Upper lobe of right lung (tissue), 1 donor: ENCODE measurements at regions not wholly inside any gene's neighbourhood (a gene's known extent, or its start where the extent isn't known, plus 50 kb on each side); places are given as distances from the start of the nearest gene placed in this dataset.

ENCODE experiments used
- ATAC-seq: fragments of 200-7000 bp; cut with Tn5 transposase; one replicate; pipeline ENCODE4 v1.9.1; 2020; ENCODE audit warnings: mild to moderate bottlenecking, moderate library complexity
- DNase-seq: peaks from one replicate; pipeline ENCODE4 v3.0.0-alpha.2; 2020
- H3K27ac ChIP-seq: fragments of 200-600 bp; one replicate; pipeline ENCODE4 v1.8.0; 2022
- H3K27me3 ChIP-seq: fragments of 200-600 bp; one replicate; pipeline ENCODE4 v1.8.0; 2022; ENCODE audit warnings: mild to moderate bottlenecking
- H3K36me3 ChIP-seq: fragments of 200-600 bp; one replicate; pipeline ENCODE4 v1.8.0; 2022
- H3K4me1 ChIP-seq: fragments of 200-600 bp; one replicate; pipeline ENCODE4 v1.8.0; 2022
- H3K4me3 ChIP-seq: fragments of 200-600 bp; one replicate; pipeline ENCODE4 v1.8.0; 2022; ENCODE audit warnings: mild to moderate bottlenecking
- H3K9me3 ChIP-seq: fragments of 200-600 bp; one replicate; pipeline ENCODE4 v1.8.0; 2022
- CTCF ChIP-seq: fragments of 200-600 bp; IDR thresholded peaks from one replicate; pipeline ENCODE4 v1.8.0; 2022; ENCODE audit warnings: antibody characterized with exemption
- intact Hi-C: fragments of 100-400 bp; cut with DNase I; formaldehyde crosslinking; loops from one replicate; pipeline ENCODE4 v1.11.0; 2022
- donor health status: DM: no; HTN: yes; CAD: no; lungs with severe emphysema.

DNA sequence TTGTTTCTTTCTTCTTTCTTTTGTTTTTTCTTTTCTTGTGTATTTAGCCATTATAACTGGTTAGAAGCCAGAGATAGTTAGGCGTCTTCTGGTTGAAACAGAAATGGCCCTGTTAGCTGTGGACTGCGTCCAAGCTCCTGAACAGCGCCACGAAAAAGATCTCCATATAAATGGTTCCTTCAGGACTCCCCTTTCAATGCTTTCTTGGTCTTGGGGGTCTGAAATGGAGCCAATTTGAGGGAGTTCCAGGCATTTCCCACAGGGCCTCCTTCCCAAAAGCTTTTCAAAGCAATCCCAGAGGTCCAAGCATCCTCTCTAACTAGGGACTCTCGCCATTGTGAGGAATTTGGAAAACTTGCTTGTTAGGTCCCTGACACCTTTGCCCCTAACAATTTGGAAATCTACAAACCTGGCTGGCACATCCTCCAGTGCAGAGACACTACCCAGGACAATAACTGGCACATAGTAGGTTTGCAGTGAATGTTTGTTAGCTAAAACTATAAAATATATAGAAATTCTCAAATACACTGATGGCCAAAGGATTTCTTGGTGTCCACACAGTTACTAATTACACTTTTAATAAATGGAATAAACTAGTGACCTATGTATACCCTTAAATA lies 80.1 kb downstream of the MYCN start:
- Histone ChIP-seq H3K27me3 (no peaks in the 10 kb centered on the region), H3K4me1 (no peaks in the 10 kb centered on the region), H3K9me3 (no peaks in the 10 kb centered on the region), H3K4me3 (no peak overlapping the region), H3K27ac (no peak overlapping the region), H3K36me3 (no peaks in the 10 kb centered on the region)
- DNase-seq (no peak), ATAC-seq (no peak)
- intact Hi-C loops: no loop called here
- TF ChIP-seq CTCF: no peak

GRCh38 chr2:16019617-16020351 lies 79.4 kb downstream of the MYCN start:
- Histone ChIP-seq H3K4me1 (no peaks in the 10 kb centered on the region), H3K27me3 (no peaks in the 10 kb centered on the region), H3K36me3 (no peaks in the 10 kb centered on the region), H3K27ac (no peak overlapping the region), H3K4me3 (no peak overlapping the region), H3K9me3 (no peaks in the 10 kb centered on the region)
- TF ChIP-seq CTCF: no peak
- intact Hi-C loops: no loop called here
- no peak for DNase-seq
- ATAC-seq: no peak

DNA sequence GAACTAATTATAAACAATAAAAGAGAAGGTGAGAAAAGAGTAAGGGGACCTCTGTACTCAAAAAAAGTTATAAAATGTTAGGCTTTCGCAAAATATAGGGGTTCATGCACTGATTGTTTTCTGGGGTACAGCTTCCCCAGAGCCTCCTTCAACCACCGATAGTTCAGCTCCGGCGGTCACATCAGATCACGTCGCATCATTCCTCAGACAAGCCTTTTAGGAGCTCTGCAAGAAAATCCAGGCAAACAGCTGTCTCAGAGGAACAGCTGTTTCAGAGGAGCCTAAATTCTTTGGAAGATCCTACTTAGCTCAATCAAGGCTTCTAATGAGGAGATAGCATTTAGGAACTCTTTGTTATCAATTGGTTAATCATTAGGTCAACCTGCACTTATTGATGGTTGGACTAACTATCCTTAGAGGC lies 78.7 kb downstream of the MYCN start:
- intact Hi-C loops: no loop called here
- no peak overlapping the region for H3K4me3 ChIP-seq
- no peaks in the 10 kb centered on the region for H3K4me1 ChIP-seq
- H3K36me3 ChIP-seq: no peaks in the 10 kb centered on the region
- no peak for DNase-seq
- ATAC-seq: no peak
- H3K27me3 ChIP-seq: no peaks in the 10 kb centered on the region
- TF ChIP-seq CTCF: no peak
- H3K27ac ChIP-seq: no peak overlapping the region
- no peaks in the 10 kb centered on the region for H3K9me3 ChIP-seq

DNA sequence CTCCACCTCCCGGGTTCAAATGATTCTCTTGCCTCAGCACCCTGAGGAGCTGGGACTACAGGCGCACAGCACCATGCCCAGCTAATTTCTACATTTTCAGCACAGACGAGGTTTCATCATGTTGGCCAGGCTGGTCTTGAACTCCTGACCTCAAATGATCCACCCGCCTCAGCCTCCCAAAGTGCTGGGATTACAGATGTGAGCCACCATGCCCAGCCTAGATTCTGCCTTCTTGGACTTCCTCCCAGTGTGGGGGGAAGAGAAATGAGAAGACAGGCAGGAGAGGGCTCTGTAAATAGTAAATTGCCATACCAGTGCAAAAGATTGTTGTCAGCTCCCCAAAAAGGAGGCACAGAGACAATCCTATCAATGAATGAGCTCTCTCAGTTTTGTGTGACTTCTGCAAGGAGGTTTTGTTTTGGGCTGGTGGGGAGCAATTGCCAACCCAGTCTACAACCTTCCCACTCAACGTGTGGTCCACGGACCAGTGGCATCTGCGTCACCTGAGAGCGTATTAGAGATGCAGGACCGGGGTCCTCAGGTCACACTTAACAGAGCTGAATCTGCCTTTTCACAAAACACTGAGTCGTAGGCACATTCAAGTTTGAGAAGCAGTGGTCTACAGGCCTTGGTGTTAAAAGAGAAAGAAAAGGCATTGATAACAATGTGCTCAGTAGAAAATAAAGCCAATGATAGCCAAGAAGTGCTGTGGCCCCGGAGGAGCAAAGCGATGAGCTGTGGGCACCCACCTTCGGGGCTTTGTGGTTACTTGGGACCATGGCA lies 78.1 kb downstream of the MYCN start:
- H3K4me1 ChIP-seq: peaks cover under 1% of the 10 kb centered on the region
- DNase-seq: no peak
- H3K27ac ChIP-seq: no peak overlapping the region
- no peaks in the 10 kb centered on the region for H3K27me3 ChIP-seq
- intact Hi-C loops: no loop called here
- H3K9me3 ChIP-seq: no peaks in the 10 kb centered on the region
- ATAC-seq: no peak
- no peak overlapping the region for H3K4me3 ChIP-seq
- TF ChIP-seq CTCF: no peak
- H3K36me3 ChIP-seq: no peaks in the 10 kb centered on the region

GRCh38 chr2:16016282-16016681 lies 75.9 kb downstream of the MYCN start:
- Histone ChIP-seq H3K4me1 (peaks cover 12% of the 10 kb centered on the region), H3K27me3 (peaks cover 20% of the 10 kb centered on the region), H3K9me3 (no peaks in the 10 kb centered on the region), H3K4me3 (no peak overlapping the region), H3K27ac (no peak overlapping the region), H3K36me3 (no peaks in the 10 kb centered on the region)
- TF ChIP-seq CTCF: no peak
- no peak for DNase-seq
- no peak for ATAC-seq
- intact Hi-C loops: no loop called here
